ENCODE measurements at regions not wholly inside any gene's neighbourhood (a gene's known extent, or its start where the extent isn't known, plus 50 kb on each side); places are given as distances from the start of the nearest gene placed in this dataset.
"Not testable (repeated sequence)": the region's sequence is repeated elsewhere in the genome, so short reads cannot be mapped to it uniquely, and the experiment has no call there.

- no peak for TF ChIP-seq POLR2A (IDR thresholded peaks at IDR 0.05)
- TF ChIP-seq CTCF (IDR thresholded peaks at IDR 0.05), result no peak
- intact Hi-C loops (cut with DNase I; ENCODE audit: low total_unique reads), result loop anchor here (10.0 kb wide), 1 partner anchor 62 kb away; no protein-coding TSS in a partner anchor
- DNase-seq (ENCODE audit: low spot score in 2 of 2), result no peak
Observed at GRCh38 chr1:157326173-157326859, 188.1 kb upstream of the ETV3 start.

GRCh38 chr1:157325220-157325619 is 187.0 kb upstream of the ETV3 start:
- DNase-seq (ENCODE audit: low spot score in 2 of 2), result no peak
- TF ChIP-seq CTCF (IDR thresholded peaks at IDR 0.05) (no peak), POLR2A (IDR thresholded peaks at IDR 0.05) (no peak)
- intact Hi-C loops (cut with DNase I; ENCODE audit: low total_unique reads), result loop anchor here (10.0 kb wide), 1 partner anchor 60 kb away; no protein-coding TSS in a partner anchor
- no peak overlapping the region for H3K4me3 ChIP-seq (ENCODE audit: low read depth, poor library complexity, severe bottlenecking)
- 33 to 35% methylated on average over 1 of the region's 1 CpG for WGBS, 2 donors

More at GRCh38 chr1:157326173-157326859, 188.1 kb upstream of the ETV3 start:
- 70 to 82% methylated on average over 7 of the region's 7 CpGs for WGBS, 2 donors
- no peak overlapping the region for H3K4me3 ChIP-seq (ENCODE audit: low read depth, poor library complexity, severe bottlenecking)

- intact Hi-C loops (cut with DNase I; ENCODE audit: low total_unique reads), result loop anchor here (10.0 kb wide), 1 partner anchor 57 kb away; no protein-coding TSS in a partner anchor
- not testable (repeated sequence) for DNase-seq (ENCODE audit: low spot score in 2 of 2); H3K4me3 ChIP-seq (ENCODE audit: low read depth, poor library complexity, severe bottlenecking)
- WGBS, 2 donors, result 50 to 100% methylated on average over 1 of the region's 1 CpG
Observed at GRCh38 chr1:157321972-157322371, 183.8 kb upstream of the ETV3 start.

- 95 to 96% methylated on average over 5 of the region's 5 CpGs for WGBS, 2 donors
- no peak for DNase-seq (ENCODE audit: low spot score in 2 of 2)
- TF ChIP-seq CTCF (IDR thresholded peaks at IDR 0.05), result no peak
- no peak for TF ChIP-seq POLR2A (IDR thresholded peaks at IDR 0.05)
- intact Hi-C loops (cut with DNase I; ENCODE audit: low total_unique reads), result no loop called here
- no peak overlapping the region for H3K4me3 ChIP-seq (ENCODE audit: low read depth, poor library complexity, severe bottlenecking)
Observed at GRCh38 chr1:157319567-157319966, 181.4 kb upstream of the ETV3 start.

GRCh38 chr1:157317229-157317628 is 179.0 kb upstream of the ETV3 start:
- intact Hi-C loops (cut with DNase I; ENCODE audit: low total_unique reads); DNase-seq (ENCODE audit: low spot score in 2 of 2); H3K4me3 ChIP-seq (ENCODE audit: low read depth, poor library complexity, severe bottlenecking): not testable (repeated sequence)
- 91 to 95% methylated on average over 2 of the region's 2 CpGs for WGBS, 2 donors

- DNase-seq (ENCODE audit: low spot score in 2 of 2), result no peak
- no peak overlapping the region for H3K4me3 ChIP-seq (ENCODE audit: low read depth, poor library complexity, severe bottlenecking)
- TF ChIP-seq POLR2A (IDR thresholded peaks at IDR 0.05) (no peak), CTCF (IDR thresholded peaks at IDR 0.05) (no peak)
- intact Hi-C loops (cut with DNase I; ENCODE audit: low total_unique reads), result no loop called here
- WGBS, 2 donors, result 83 to 87% methylated on average over 2 of the region's 2 CpGs
Observed at GRCh38 chr1:157315544-157315943, 177.3 kb upstream of the ETV3 start.

- WGBS, 2 donors, result 45 to 74% methylated on average over 2 of the region's 2 CpGs
- intact Hi-C loops (cut with DNase I; ENCODE audit: low total_unique reads), result no loop called here
- TF ChIP-seq POLR2A (IDR thresholded peaks at IDR 0.05) (no peak), CTCF (IDR thresholded peaks at IDR 0.05) (no peak)
- no peak overlapping the region for H3K4me3 ChIP-seq (ENCODE audit: low read depth, poor library complexity, severe bottlenecking)
- DNase-seq (ENCODE audit: low spot score in 2 of 2), result no peak
Observed at GRCh38 chr1:157314408-157314807, 176.2 kb upstream of the ETV3 start.

All from lower leg skin (tissue), 4 donors.